GM23338 (cell line): ENCODE measurements at regions not wholly inside any gene's neighbourhood (a gene's known extent, or its start where the extent isn't known, plus 50 kb on each side); places are given as distances from the start of the nearest gene placed in this dataset.

Experiments
- ATAC-seq: fragments of 200-7000 bp; cut with Tn5 transposase; 3 replicates; pipeline ENCODE4 v1.9.1; 2020
- DNase-seq: peaks from one replicate; pipeline ENCODE4 v3.0.0-alpha.2; 2015; ENCODE audit warnings: low spot score
- H2AFZ ChIP-seq: fragments of 200-600 bp; sonication (generic); 2 replicates; pipeline ENCODE4 v1.8.0; 2016; ENCODE audit warnings: antibody characterized with exemption, mild to moderate bottlenecking, moderate library complexity
- H3F3A ChIP-seq: fragments of 200-600 bp; sonication (generic); replicated peaks from 2 replicates; pipeline ENCODE4 v1.8.0; 2017; ENCODE audit warnings: antibody characterized with exemption, mixed run types, low read depth
- H3K27ac ChIP-seq: fragments of 200-600 bp; sonication (generic); 2 replicates; pipeline ENCODE4 v1.6.1; 2016; ENCODE audit warnings: low read depth
- H3K27me3 ChIP-seq: fragments of 200-600 bp; sonication (generic); 2 replicates; pipeline ENCODE4 v1.8.0; 2016; ENCODE audit warnings: mild to moderate bottlenecking, mixed run types, moderate library complexity; ENCODE audit not compliant: insufficient read depth
- H3K36me3 ChIP-seq: fragments of 200-600 bp; sonication (generic); 2 replicates; pipeline ENCODE4 v1.8.0; 2016; ENCODE audit warnings: mild to moderate bottlenecking; ENCODE audit not compliant: insufficient read depth
- H3K4me1 ChIP-seq: fragments of 200-600 bp; sonication (generic); 2 replicates; pipeline ENCODE4 v1.8.0; 2016; ENCODE audit warnings: mild to moderate bottlenecking, moderate library complexity; ENCODE audit not compliant: insufficient read depth
- H3K4me2 ChIP-seq: fragments of 200-600 bp; sonication (generic); 2 replicates; pipeline ENCODE4 v1.7.1; 2017; ENCODE audit warnings: mixed run types
- H3K4me3 ChIP-seq: fragments of 200-600 bp; sonication (generic); 2 replicates; pipeline ENCODE4 v1.6.1; 2016; ENCODE audit warnings: mixed run types
- H3K79me2 ChIP-seq: fragments of 200-600 bp; sonication (generic); replicated peaks from 2 replicates; pipeline ENCODE4 v1.8.0; 2017; ENCODE audit warnings: mild to moderate bottlenecking; ENCODE audit not compliant: insufficient read depth
- H3K9me2 ChIP-seq: fragments of 200-600 bp; sonication (generic); 2 replicates; pipeline ENCODE4 v1.8.0; 2017; ENCODE audit not compliant: insufficient read depth
- H4K20me1 ChIP-seq: fragments of 200-600 bp; sonication (generic); replicated peaks from 2 replicates; pipeline ENCODE4 v1.8.0; 2017; ENCODE audit warnings: mild to moderate bottlenecking; ENCODE audit not compliant: insufficient read depth
- H3K27ac Mint-ChIP-seq: 2 replicates; pipeline ENCODE4 v1.8.0; 2020; ENCODE audit warnings: inconsistent platforms, mild to moderate bottlenecking, moderate library complexity, mixed read lengths
- H3K27me3 Mint-ChIP-seq: 3 replicates; pipeline ENCODE4 v1.8.0; 2022; ENCODE audit warnings: low read depth, mild to moderate bottlenecking, moderate library complexity, mixed read lengths, inconsistent platforms; ENCODE audit not compliant: insufficient read depth, poor library complexity
- H3K36me3 Mint-ChIP-seq: 3 replicates; pipeline ENCODE4 v1.8.0; 2021; ENCODE audit warnings: low read depth, mild to moderate bottlenecking, inconsistent platforms, moderate library complexity, mixed read lengths
- H3K4me1 Mint-ChIP-seq: 3 replicates; pipeline ENCODE4 v1.8.0; 2020; ENCODE audit warnings: mild to moderate bottlenecking, inconsistent platforms, mixed read lengths
- H3K4me3 Mint-ChIP-seq: 3 replicates; pipeline ENCODE4 v1.8.0; 2021; ENCODE audit warnings: moderate library complexity, mild to moderate bottlenecking, inconsistent platforms, mixed read lengths
- H3K9me3 Mint-ChIP-seq: 3 replicates; pipeline ENCODE4 v1.8.0; 2020; ENCODE audit warnings: moderate library complexity, mild to moderate bottlenecking, inconsistent platforms, mixed read lengths
- CREB1 ChIP-seq: fragments of 250-450 bp; sonication (Bioruptor Pico); IDR thresholded peaks from 2 replicates; pipeline ENCODE4 v1.5.0; 2020; ENCODE audit warnings: low read depth, mild to moderate bottlenecking, moderate library complexity
- CTCF ChIP-seq, 2 experiments: fragments of 200-600 bp in 1 of 2; sonication (generic) in 1 of 2; conservative IDR thresholded peaks; 2 replicates each; pipeline versions ENCODE4 v1.5.1 to v1.6.1; 2016 to 2017; ENCODE audit warnings: antibody characterized with exemption in 2 of 2, low read depth in 2 of 2, mild to moderate bottlenecking in 2 of 2, moderate library complexity in 1 of 2
- JUNB ChIP-seq: IDR thresholded peaks from one replicate; pipeline ENCODE4 v1.6.1; 2016; ENCODE audit warnings: antibody characterized with exemption; ENCODE audit not compliant: unreplicated experiment
- ZNF114 ChIP-seq: fragments of 250-450 bp; sonication (Bioruptor Pico); IDR thresholded peaks from 2 replicates; pipeline ENCODE4 v1.5.0; 2020; ENCODE audit warnings: mild to moderate bottlenecking, moderate library complexity
- ZNF462 ChIP-seq: fragments of 250-450 bp; sonication (Bioruptor Pico); IDR thresholded peaks from 2 replicates; pipeline ENCODE4 v1.5.0; 2020; ENCODE audit warnings: mild to moderate bottlenecking, moderate library complexity
- TF ChIP-seq, protein P1 (sequence below): IDR thresholded peaks from 2 replicates; pipeline ENCODE4 v1.6.1; 2016; ENCODE audit warnings: antibody characterized with exemption

DNA sequence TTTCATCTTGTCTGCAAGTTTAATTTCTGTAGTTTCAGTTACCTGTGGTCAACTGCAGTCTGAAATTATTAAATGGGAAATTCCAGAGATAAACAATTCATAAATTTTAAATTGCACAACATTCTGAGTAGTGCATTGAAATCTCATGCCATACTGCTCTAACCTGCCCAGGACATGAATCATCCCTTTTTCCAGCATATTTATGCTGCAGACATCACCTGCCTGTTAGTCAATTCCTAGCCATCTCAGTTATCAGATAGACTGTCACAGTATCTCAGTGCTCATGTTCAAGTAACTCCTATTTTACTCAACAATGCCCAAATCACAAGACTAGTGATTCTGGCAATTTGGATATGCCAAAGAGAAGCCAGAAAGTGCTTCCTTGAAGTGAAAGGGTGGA is 223.0 kb upstream of the GRIA1 start (continued):
- no peak for TF ChIP-seq CTCF (conservative IDR thresholded peaks at IDR 0.05; ENCODE audit: low read depth in 2 of 2)
- no peak for TF ChIP-seq ZNF462 (CRISPR knock-in tag)

- Mint-ChIP-seq H3K27ac (no peak overlapping the region), H3K4me1 (no peaks in the 10 kb centered on the region), H3K36me3 (no peaks in the 10 kb centered on the region), H3K27me3 (peaks cover 2% of the 10 kb centered on the region), H3K9me3 (no peaks in the 10 kb centered on the region), H3K4me3 (no peak overlapping the region)
- Histone ChIP-seq H4K20me1 (no peaks in the 10 kb centered on the region), H3F3A (no peaks in the 10 kb centered on the region), H3K27ac (no peak overlapping the region), H2AFZ (no peak overlapping the region), H3K79me2 (no peaks in the 10 kb centered on the region), H3K4me2 (no peak overlapping the region), H3K4me1 (no peaks in the 10 kb centered on the region), H3K9me2 (no peaks in the 10 kb centered on the region), H3K4me3 (no peak overlapping the region), H3K27me3 (no peaks in the 10 kb centered on the region), H3K36me3 (no peaks in the 10 kb centered on the region)
- ATAC-seq (no peak), DNase-seq (no peak)
- TF ChIP-seq, protein P1, sequence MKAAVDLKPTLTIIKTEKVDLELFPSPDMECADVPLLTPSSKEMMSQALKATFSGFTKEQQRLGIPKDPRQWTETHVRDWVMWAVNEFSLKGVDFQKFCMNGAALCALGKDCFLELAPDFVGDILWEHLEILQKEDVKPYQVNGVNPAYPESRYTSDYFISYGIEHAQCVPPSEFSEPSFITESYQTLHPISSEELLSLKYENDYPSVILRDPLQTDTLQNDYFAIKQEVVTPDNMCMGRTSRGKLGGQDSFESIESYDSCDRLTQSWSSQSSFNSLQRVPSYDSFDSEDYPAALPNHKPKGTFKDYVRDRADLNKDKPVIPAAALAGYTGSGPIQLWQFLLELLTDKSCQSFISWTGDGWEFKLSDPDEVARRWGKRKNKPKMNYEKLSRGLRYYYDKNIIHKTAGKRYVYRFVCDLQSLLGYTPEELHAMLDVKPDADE: no peak
- TF ChIP-seq ZNF462 (CRISPR knock-in tag) (no peak), JUNB (no peak), ZNF114 (CRISPR knock-in tag) (no peak), CREB1 (no peak)
Observed at GRCh38 chr5:153275695-153276094, 214.8 kb upstream of the GRIA1 start.
